SIG-M5 treated with dmso at 0.1 percent for 504 hours (cell line): ENCODE measurements at regions not wholly inside any gene's neighbourhood (a gene's known extent, or its start where the extent isn't known, plus 50 kb on each side); places are given as distances from the start of the nearest gene placed in this dataset.
A peak's percentile ranks its signal among the peaks of the same experiment; 100 is the strongest.
"Not testable (repeated sequence)": the region's sequence is repeated elsewhere in the genome, so short reads cannot be mapped to it uniquely, and the experiment has no call there.

Source experiments
- DNase-seq: peaks from one replicate; lab custom pipeline; 2025; ENCODE audit not compliant: unreplicated experiment; lab: John Stamatoyannopoulos, UW

DNA sequence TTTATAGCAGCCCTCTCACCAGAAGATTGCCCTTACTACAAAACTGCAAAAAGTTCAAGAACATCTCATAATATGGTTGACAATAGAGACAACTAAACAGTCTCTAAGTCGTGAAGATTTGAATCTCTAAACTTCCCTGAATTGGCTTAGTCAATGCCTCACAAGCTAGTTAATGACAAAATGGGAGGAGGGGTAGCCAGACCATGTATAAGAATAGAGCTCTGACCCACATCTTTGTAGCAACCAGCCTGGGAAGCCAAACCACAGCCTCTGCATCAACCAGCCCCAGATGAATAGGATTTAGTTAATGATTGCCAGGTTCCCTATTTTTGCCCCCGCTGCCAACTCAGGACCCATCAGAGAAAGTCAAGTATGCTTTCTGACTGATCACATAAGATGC lies 1265.9 kb upstream of the PCDH10 start:
- not testable (repeated sequence) for DNase-seq

DNA sequence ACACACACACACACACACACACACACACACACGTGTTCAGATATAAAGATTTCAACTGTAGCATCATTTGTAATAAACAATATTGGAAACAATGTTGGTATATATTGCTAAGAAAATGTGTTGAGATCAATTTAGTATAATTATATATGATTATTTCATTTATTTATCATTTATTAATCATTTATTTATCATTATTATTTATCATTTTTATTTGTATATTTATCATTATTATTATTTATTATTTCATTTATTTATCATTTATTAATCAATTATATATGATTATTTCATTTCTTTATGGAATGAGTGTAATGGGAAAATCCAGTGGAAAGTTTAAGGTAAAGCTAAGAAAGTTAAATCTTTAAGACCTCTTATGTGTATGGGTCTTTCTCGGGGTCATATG lies 1223.4 kb upstream of the PCDH10 start:
- DNase-seq, result not testable (repeated sequence)

GRCh38 chr4:131967646-131968045 lies 1181.4 kb upstream of the PCDH10 start:
- not testable (repeated sequence) for DNase-seq

- peak; percentile 17 for DNase-seq
Observed at GRCh38 chr4:131974730-131975129, 1174.4 kb upstream of the PCDH10 start.

DNA sequence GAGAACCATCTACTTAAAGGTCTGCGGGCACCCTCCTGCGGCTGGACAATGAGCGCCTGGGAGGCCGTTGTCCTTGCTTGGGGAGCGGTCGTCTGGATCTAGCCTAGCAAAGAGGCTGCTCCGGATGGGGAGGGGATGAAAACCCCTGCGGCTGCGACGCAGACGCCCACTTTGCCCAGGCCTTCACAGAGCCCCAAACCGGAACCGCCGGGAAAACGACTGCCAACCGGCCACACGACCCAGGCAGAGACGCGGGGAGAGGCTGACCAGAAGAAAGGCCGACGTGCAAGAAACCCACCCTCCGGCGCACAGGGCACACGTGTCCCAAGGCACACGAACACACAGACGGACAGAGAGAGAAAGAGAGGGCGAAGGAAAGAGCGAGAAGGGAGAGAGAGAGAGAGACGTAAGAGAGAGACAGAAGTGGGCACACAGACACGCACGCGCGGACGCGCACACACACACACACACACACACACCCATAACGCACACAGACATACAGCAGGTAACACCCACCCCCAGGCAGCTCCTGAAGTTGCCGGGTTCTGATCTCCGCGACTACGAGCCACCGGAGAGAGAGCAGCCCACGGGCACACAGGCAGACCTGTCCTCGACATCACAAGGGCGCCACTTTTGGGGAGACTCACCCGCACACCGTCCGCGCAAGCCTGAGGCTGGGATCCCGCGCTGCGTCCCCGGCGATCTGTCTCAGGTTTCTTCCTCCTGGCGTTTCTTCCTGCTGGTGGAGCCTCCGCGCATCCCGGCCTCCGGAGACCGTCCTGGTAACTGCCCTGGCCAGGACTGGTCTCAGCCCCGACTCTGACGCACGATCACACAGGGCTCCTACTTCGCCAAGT lies 1173.6 kb upstream of the PCDH10 start:
- DNase-seq, result not testable (repeated sequence)

DNA sequence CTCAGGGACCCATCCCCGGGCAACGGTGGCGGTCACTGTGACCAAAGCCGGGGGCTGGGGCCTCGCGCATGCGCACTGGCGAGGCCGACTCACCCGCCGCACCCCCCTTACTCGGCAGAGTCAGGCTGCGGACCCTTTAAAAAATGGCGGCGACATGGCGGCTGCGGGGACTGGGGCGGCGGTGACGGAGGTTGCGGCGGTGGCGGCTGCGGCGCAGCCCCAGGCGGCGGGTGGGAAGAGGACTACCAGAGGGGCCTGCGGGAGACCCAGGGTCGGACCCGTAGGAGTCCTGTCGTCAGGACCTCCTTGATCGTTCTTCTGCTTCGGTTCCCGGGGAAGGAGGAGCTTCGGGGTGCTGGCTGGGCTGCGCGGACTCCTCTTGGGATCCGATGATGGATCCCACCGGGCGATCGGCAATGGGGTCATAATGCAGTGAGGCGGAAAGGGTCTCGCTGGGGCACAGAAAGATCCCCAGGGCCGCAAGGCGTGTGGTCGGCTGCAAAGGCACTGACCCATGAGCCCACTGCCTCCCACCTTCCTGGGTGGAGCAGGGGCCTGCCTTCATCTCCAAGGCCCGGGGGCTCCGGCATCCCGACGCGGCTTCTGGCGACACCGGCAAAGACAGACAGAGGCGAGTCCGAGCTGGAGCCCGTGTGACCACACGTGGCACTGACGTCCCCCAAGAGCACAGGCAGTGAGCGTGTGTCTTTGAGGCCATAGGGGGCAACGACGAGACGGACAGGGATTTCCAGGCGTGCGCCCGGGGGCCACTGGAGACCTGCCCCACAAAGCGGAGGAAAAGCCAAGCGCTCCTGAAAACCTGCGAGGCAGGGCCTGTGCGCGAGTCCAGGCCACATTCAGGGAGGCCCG lies 1172.7 kb upstream of the PCDH10 start:
- not testable (repeated sequence) for DNase-seq

GRCh38 chr4:131978120-131978519 lies 1171.0 kb upstream of the PCDH10 start:
- no peak for DNase-seq

- no peak for DNase-seq
Observed at GRCh38 chr4:131989576-131989975, 1159.5 kb upstream of the PCDH10 start.

DNA sequence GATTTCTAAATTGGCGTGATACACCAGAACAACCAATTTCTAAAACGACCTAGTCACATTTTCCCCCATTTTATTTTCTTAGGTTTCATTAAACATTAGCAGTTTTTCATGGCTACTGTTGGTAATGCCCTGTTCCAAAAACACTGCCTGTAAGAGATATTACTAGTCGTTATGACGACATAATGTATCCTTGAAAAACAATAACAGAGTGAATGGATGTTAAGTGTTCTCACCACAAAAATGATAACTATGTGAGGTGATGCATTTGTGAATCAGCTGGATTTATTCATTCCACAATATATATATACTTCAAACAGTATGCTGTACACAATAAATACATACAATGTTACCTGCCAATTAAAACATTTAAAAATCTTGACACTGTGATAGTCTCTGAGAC lies 1147.6 kb upstream of the PCDH10 start:
- DNase-seq, result no peak

GRCh38 chr4:132003593-132003992 lies 1145.5 kb upstream of the PCDH10 start:
- no peak for DNase-seq

- no peak for DNase-seq
Observed at GRCh38 chr4:132015321-132015720, 1133.8 kb upstream of the PCDH10 start.

DNA sequence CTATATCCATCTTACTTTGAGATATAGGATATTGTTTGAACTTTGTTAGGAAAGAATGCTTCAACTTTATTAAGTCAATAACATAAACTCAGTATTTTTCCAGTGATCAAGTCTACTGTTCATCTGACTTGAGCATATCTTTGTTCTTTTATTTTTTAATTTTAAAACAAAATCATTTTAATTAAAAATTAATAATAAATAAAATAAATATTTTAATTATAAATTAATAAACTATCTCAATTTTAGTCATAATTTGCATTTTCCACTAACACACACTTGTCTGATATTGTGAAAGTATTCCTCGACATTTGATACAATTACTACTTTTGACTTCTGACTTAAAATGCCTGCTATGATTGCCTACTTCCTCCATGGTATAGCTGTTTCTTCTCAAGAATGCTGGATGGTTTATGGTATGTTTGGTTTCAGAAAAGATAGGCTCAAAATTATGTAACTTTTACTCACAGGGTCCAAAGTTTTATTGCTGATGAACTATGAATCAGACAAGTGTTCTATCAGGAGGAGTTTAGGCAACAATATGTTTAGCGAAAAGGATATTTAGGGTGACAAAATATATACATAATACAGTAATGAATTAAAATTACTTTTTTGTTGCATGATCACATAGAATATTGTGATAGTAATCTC lies 1132.3 kb upstream of the PCDH10 start:
- no peak for DNase-seq

GRCh38 chr4:132026166-132026565 lies 1122.9 kb upstream of the PCDH10 start:
- DNase-seq, result no peak

- no peak for DNase-seq
Observed at GRCh38 chr4:132026816-132027215, 1122.3 kb upstream of the PCDH10 start.

GRCh38 chr4:132056496-132056895 lies 1092.6 kb upstream of the PCDH10 start:
- no peak for DNase-seq

GRCh38 chr4:132059227-132059626 lies 1089.9 kb upstream of the PCDH10 start:
- no peak for DNase-seq

- DNase-seq, result no peak
Observed at GRCh38 chr4:132062611-132063239, 1086.4 kb upstream of the PCDH10 start.

DNA sequence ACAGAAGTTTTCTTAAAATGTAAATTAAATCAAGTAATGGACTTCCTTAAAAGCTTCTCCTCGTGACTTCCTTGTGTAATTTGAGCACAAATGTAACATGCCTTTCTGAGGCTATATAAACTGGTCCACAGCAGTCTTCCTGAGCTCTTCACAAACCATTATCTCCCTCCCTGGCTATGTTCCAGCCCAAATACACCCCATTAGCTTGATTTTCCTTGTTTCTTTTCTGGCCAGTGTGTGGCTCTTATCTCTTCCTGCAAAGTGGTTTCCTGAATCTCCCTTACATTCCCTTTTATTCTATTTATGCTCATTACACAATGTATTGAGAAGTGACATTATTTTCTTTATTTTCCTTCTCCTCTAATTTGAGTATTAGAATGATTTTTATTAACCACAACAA lies 1085.3 kb upstream of the PCDH10 start:
- DNase-seq, result no peak

DNA sequence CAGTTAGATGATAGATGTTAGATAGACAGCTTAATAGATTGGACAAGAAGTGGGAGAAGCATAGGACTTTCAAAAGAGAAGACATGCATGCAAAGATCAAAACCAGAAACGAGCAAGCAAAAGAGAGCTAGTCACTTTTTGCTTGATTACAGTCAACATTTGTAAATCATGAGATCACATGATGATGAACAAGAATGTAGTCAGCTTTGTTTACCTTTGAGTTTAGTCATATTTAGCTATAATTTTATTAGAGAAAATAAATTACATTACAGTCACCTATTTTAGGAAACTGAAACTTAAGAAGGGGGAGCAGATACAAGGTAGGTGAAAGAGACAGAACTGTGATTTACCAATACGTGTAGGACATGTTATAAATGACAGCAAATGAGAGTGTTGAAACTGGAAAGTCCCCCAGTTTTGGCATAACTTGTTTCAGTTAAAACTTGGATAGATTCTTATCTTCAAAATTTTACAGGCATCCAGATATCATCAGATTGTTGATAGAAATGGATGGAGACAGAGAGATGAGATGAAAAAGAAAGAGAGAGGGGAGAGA lies 1083.1 kb upstream of the PCDH10 start:
- DNase-seq, result no peak

DNA sequence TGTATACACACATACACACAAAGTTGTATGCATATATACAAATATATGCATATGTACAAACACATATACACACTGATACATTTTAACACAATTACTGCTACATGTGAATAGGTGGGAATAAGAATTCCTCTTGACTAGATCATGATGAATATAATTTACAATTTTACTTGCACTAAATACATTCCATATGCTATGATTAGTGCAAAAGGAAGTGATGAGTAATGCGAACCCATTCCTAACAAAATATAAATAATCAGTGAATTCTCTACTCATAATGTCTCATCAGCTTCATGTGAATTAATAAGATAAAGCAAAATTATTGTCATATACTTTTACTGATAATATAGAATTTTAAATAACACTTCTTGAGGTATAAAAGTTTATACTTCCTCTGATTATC lies 1077.3 kb upstream of the PCDH10 start:
- DNase-seq, result no peak

DNA sequence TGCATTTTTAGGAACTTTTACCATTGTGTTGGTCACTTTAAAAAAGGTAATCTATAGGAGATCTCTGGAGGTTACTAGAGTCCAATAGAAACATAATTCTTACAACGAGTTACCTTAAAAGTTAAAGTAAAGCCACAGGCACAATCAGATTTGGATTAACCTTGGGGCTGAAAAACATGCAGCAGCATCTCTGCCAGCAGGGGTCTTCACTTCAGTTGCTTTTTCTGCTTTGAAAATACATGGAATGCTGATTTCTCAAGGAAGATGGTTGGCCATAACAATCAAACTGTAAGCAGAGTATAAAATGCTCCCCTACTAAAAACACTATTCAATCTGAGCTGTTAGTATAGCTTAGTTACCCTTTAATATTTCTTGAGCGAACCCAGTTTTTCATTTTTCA lies 1072.3 kb upstream of the PCDH10 start:
- DNase-seq, result no peak
